ENCODE measurements at regions not wholly inside any gene's neighbourhood (a gene's known extent, or its start where the extent isn't known, plus 50 kb on each side); places are given as distances from the start of the nearest gene placed in this dataset.

- H3K4me3 ChIP-seq (ENCODE audit: low read depth, low read length), result no peak overlapping the region
- TF ChIP-seq CTCF (IDR thresholded peaks at IDR 0.05; ENCODE audit: borderline replicate concordance, insufficient read depth, low read depth, low read length), result no peak
These were observed 87.2 kb upstream of the GNAZ start for GRCh38 chr22:22983123-22983522.

GRCh38 chr22:22983816-22984215, 86.5 kb upstream of the GNAZ start:
- H3K4me3 ChIP-seq (ENCODE audit: low read depth, low read length), result no peak overlapping the region
- no peak for TF ChIP-seq CTCF (IDR thresholded peaks at IDR 0.05; ENCODE audit: borderline replicate concordance, insufficient read depth, low read depth, low read length)

GRCh38 chr22:22984967-22985366, 85.4 kb upstream of the GNAZ start:
- no peak overlapping the region for H3K4me3 ChIP-seq (ENCODE audit: low read depth, low read length)
- TF ChIP-seq CTCF (IDR thresholded peaks at IDR 0.05; ENCODE audit: borderline replicate concordance, insufficient read depth, low read depth, low read length), result no peak

- H3K4me3 ChIP-seq (ENCODE audit: low read depth, low read length), result no peak overlapping the region
- no peak for TF ChIP-seq CTCF (IDR thresholded peaks at IDR 0.05; ENCODE audit: borderline replicate concordance, insufficient read depth, low read depth, low read length)
These were observed 84.3 kb upstream of the GNAZ start for GRCh38 chr22:22986008-22986407.

GRCh38 chr22:22986640-22987039, 83.7 kb upstream of the GNAZ start:
- TF ChIP-seq CTCF (IDR thresholded peaks at IDR 0.05; ENCODE audit: borderline replicate concordance, insufficient read depth, low read depth, low read length), result no peak
- no peak overlapping the region for H3K4me3 ChIP-seq (ENCODE audit: low read depth, low read length)

GRCh38 chr22:22988150-22988549, 82.2 kb upstream of the GNAZ start:
- no peak for TF ChIP-seq CTCF (IDR thresholded peaks at IDR 0.05; ENCODE audit: borderline replicate concordance, insufficient read depth, low read depth, low read length)
- no peak overlapping the region for H3K4me3 ChIP-seq (ENCODE audit: low read depth, low read length)

- H3K4me3 ChIP-seq (ENCODE audit: low read depth, low read length), result no peak overlapping the region
- TF ChIP-seq CTCF (IDR thresholded peaks at IDR 0.05; ENCODE audit: borderline replicate concordance, insufficient read depth, low read depth, low read length), result no peak
These were observed 81.5 kb upstream of the GNAZ start for GRCh38 chr22:22988785-22989184.

All from GM12875 (cell line).